GM18867 (cell line): ENCODE measurements at regions not wholly inside any gene's neighbourhood (a gene's known extent, or its start where the extent isn't known, plus 50 kb on each side); places are given as distances from the start of the nearest gene placed in this dataset.

Source experiments
- ATAC-seq: cut with Tn5 transposase; IDR thresholded peaks from one replicate; pipeline ENCODE4 v1.9.1; 2021; ENCODE audit warnings: mild to moderate bottlenecking, moderate library complexity; ENCODE audit not compliant: unreplicated experiment

DNA sequence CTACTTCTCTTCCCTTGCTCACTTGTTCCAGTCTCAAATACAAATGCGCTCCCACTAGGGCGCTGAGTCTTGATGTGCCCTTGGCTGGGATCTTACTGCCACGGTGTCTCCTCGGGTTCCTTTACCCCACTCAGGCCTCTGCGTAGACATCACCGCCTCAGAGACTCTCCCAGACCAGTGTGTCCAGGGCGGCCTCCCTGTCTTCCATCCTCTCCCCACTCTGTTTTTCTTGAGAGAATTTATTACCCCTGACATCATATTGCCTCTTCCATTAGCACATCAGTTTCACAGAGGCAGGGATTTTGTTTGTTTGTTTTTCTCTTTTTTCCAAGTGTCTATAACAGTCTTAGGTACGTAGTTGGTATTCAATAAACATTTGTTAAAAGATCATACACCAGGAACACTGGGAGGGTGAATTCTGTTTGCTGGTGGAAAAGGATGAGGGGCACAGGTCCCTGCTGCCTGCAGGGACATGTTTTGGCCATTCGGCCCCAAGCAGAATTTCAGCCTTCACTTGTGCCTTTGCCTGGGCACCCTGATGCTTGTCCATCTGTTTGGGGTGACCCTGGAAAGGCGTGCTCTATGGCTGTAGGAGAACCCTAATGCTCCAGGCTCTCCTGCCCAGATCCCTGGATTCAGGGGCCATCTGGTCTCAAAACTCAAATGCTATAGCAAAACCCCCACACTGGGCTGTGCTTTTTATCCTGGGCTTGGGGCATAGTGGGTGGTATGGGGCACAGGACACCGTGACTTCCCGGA is 55.0 kb downstream of the RPL37A start:
- no peak for ATAC-seq

DNA sequence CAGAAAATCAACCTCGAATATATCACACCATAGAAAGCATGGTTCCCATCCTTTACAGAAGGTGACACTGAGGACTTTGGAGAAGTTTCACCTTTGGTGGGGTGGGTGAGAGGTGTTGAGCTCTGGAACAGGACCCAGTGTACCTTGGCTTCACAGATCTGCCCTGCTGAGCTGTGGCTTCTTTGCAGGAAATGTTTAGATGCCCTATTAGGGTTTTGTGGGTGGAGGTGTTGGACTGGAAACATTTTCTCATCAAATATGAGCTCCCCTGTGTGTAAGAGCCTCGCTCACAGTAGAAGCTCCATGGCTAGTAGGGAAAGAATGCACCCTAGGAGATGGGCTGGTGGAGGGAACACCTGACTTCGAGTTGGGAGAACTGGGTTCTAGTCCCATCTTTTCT is 55.6 kb downstream of the RPL37A start:
- ATAC-seq = peak; percentile 80

DNA sequence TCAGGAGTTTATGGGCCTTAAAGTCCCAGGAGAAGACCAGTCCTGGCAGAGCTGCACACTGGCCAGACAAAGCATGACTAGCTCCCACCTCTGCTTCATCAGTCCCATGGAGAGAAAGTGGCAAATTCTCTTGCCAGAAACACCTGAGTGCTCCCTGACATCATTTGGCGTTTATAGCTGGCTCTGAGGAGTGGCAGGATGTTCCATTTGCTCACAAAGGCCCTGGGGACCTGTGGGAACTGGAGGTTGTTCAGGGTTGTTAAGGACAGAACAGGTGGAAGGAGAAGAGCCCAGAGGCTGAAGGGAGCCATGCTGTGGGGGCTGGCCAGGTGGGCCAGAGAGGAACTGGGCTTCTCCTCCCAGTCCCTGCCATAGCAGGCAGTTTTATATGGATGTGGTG is 56.1 kb downstream of the RPL37A start:
- ATAC-seq = no peak

DNA sequence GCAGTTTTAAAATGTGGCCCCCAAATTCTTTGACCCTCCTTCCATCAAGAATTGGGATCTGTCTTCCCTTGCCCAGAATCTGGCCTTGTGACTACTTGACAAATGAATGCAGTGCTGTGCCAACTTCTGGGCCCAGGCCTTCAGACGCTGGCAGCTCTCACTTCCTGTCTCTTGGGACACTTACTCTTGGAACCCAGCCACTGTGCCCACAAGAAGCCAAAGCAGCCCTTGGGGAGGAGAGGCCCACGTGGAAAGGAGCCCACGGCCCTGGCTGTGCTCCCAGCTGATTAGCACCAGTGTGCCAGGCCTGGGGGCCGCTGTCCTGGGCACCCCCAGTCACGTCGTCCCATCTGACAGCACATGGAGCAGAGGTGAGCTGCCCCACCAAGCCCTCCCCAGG is 56.6 kb downstream of the RPL37A start:
- ATAC-seq = no peak

DNA sequence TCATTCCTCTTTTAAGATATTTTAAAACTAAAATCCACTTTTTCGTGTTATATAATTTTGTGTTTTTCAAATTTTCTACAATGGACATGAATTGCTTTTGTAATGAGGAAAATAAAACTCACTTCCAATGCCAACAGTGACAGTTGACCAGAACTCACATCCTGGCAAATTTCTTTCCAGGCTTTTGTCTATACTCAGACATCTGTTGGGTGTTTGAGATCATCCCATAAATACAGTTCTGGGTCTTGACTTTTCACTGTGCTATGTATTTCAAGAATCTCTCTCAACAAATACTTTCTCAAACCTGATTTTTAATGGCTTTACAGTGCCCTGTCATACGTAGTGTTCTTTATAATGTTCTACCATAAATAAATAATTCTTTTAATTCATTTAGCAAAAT is 57.6 kb downstream of the RPL37A start:
- no peak for ATAC-seq

DNA sequence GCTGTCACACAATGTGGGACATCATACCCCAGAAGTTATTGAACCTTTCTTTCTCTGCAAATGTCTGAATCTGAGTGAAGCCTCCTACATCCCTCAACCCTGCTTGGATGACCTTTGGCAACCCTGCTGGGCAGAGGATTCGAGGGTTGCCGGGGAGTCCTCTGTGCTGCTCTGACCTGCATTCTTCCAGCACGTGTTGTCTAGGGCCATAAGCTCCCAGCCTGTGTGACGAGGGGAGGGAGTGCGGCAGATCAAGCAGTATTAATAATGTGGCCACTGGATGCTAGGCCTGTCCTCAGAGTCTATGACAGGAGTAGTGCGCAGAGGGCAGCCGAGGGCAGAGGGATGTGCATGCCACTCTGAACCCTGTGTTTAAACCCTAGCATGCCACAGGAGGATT is 58.8 kb downstream of the RPL37A start:
- no peak for ATAC-seq

DNA sequence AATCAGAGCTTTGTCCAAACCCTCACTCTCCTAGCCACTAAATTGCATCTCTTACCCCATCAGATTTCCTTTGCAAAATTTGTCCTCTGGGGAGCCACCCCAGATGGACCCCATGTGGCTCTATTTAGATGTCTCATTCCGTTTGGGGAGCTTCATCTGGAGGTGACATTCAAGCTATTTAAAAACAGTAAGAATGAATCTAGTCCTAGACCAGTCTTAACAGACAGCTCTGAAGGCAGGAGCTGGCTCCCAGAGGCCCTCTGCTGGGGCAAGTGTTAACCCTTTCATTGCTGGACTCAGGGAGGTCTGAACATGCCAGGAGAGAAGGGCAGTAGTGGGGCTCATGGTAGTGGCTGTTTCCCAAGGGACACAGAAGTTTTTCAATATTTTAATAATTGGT is 59.2 kb downstream of the RPL37A start:
- no peak for ATAC-seq

DNA sequence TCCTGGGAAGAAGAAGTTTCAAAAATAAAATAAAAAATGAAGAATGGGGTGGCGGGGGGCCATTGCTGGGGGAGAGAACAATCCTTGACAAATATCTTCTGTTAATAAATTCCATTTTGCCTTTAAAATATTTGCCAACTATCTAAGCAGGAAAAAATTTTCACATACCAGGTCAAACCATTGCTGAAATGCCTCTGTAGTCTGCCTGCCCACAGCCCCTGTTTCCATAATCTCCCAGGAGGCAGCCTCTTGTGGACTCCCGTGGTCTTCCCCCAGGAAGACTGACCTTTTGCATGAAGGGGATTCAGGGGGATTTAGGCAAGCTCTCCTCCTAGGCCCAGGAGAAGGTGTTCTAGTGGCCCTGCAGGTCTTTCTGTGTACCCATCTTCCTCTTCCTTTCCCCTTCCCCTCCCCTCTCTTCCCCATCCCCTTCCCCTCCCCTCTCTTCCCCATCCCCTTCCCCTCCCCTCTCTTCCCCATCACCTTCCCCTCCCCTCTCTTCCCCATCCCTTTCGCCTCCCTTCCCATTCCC is 61.0 kb downstream of the RPL37A start:
- no peak for ATAC-seq

DNA sequence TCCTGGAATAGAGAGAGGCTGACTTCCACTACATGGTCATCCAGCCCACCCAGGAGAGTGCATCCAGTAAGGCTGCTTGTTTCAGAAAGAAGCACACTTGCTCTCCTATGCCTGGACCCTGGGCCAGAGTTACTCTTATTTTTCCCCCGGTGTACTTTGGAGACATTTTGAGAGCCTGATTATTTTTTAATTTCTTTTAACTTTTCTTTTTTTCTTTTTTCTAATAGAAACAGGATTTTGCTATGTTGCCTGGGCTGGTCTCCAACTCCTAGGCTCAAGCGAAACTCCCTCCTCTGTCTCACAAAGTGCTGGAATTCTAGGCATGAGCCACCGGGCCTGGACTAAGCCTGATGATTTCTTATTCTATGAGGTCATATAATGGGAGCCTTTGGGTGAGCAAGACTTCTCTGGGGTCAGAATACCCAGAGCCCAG is 62.2 kb downstream of the RPL37A start:
- ATAC-seq = no peak

DNA sequence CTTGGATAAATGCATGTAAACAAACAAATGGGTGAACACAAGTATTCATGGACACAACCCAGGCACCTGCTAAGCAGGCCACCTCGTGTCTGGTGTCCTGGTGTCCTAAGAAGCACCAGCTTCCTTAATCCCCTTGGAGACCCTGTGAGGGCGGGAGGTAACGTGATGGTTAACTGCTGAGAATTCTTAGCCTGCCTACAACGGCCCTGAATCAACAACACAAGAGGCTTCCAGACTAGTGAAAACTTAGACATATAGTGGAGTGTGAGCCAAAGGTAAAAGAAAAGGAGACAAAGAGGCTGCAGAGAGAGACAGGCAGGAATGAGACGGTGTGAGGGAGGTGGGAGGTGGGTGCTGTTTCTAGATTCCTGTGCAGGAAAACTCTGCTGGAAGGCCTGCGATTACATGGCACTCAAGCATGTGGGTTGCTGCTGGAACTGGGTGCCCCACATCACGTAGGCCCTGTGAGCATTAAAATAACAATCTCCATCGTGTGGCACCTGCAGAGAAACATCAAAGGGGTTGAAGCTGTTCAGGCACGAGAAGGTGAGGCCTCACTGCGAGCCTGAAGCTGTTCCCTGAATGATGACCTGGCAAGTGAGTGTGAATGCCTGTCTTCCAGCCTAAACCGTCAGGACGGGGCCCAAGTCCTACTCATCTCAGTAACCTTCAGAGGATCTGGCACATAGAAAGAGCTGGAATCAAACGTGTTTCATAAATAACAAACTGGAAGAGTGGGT is 64.2 kb downstream of the RPL37A start:
- no peak for ATAC-seq

DNA sequence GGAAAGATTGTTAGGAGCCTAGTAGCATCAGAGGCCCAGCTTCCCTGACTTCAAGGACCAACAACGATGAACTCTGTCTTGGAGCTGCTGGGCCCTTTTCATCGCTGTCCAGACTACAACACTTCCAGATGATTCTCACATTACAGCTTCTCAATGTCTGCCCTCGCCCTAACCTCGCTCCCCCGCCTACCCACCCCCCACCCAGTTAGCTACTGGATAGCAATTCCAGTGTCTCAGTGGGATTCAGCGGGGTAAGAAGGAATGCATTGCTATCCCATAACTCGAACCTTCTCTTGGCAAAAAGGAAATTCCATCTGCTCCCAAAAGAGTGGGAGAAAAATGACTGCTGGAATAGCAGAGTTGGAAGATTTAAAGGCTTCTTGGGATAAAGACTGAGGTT is 65.0 kb downstream of the RPL37A start:
- no peak for ATAC-seq

DNA sequence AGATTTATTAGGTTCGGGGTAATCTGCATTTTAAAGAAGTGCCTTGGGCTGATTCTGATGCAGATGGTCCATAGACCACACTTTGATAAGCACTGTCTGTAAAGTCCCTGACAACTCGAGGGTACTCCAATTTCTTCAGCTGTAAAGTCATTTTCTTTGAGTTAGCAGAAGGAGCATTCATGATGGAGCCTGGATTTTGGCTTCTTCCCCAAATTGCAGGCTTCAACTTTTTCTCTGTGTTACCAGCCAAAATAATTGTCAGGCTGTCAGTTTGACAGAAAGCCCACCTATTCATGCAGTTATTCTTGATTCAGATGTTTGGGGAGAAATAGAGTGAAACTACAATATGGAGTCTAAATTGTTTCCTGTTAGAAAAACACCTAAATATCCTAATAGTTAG is 66.0 kb downstream of the RPL37A start:
- ATAC-seq = no peak

DNA sequence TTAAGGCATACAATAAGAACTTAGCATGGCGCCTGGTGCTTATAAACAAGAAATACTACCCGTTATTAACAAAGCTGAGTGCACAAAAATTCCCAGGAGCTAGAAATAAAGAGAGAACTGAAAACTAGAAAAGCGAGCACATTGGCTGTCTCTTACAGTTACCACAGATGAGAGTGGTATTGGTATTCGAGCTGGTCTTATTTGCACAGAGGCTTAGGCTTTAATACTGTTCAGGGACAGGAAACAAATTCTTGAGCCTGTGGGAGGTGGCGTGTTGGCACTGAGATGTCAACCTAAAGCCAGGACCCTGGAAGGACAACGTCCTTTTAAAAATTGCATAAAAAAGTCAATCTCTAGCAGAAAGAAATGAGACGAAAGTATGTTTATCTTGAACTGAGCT is 67.3 kb upstream of the IGFBP2 start:
- ATAC-seq = no peak

DNA sequence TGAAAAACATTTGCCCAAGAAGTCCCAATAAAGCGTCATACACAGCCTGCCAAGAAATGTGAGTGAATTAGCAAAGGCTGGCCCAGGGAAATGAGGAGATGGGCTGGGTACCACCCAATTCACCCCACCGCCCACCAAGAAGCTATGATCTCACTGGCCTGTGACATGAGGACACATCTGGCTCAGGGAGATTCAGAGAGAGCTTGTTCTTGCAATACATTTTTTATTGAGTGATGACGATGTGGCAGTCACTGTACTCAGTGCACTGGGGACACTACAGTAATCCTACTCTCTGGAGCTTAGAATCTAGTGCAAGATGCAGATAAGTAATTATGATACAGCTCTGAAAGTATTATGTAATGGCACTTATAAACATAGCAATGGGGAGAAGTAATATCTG is 64.6 kb upstream of the IGFBP2 start:
- ATAC-seq = no peak

DNA sequence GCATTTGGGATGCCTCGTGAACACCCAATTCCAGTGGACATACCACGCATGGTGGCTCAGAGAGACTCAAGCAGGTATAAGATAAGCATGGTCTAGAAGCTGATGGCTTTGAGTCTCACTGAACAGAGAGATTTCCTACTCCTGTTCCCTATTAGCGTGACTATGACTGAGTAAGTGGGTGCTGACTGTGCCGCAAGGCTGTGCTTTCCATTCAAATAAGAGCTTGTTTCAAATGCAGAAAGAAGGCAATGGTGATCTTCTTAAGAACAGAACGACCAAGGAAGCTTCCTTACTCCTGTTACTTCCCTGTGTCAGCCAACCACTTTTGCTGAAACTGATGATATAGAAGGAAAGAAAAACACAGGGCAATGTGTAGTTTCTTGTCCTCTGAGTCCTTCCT is 63.5 kb upstream of the IGFBP2 start:
- ATAC-seq = no peak

DNA sequence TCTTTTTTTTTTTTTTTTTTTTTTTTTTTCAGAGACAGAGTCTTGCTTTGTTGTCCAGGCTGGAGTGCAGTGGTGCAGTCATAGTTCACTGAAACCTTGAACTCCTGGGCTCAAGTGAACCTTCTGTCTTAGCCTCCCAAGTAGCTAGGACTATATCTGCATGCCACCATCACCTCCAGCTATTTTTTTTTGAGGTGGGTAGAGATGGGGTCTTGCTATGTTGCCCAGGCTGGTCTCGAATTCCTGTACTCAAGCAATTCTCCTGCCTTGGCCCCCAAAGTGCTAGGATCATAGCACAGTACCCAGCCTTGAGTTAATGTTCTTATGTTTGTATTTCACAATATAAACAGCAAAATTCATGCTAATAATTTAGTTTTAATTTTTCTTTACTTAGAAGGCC is 62.9 kb upstream of the IGFBP2 start:
- ATAC-seq = no peak

DNA sequence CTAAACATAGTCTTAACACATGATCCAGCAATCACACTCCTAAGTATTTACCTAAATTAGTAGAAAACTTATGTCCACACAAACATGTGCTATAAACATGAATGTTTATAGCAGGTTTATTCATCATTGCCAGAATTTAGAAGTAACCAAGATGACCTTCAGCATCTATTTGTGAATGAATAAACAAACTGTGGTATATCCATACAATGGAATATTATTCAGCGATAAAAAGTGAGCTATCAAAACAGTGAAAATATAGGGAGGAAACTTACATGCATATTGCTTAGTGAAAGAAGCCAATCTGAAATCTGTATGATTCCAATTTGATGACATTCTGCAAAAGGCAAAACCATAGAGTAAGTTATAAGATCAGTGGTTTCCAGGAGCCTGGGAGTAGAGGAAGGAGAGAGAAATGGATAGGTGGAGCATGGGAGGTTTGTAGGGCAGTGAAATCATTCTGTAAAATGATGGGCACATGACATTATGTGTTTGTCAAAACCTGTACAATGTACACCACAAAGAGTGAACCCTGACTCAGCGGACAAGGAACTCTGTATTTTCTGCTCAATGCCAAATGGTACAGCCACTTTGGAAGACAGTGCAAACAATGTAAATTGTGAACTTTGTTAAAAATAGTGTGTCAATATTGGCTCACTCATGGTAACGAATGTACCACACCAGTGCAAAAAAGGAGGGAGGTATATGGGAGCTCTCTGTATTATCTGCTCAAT is 61.9 kb upstream of the IGFBP2 start:
- ATAC-seq = no peak

DNA sequence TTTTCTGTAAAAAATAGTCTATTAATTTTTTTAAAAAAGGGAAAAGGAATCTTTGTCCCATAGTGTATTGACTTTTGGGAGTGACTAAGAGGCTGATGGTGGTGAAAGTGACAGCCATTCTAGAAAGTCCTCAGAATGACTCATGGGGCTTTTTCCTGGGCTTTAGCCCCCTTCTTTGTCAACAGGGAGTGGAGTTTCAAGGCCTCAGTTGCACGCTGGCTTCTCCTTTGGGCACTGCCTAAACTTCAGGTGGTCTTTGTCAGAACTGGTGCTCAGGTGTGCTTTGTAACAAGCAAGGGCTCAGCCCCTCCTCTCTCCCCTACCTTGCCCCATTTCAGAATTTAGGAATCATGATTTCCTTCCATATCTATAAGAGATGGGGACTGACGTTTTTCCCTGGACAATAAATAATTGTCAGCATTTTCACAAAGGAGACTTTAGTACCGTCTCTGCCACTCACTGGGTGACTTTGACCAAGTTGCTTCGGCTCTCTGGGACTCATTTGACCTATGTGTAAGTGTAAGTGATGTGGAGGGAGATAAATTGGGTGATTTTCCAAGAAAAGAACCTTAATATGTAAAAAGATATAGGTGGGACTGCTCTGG is 61.2 kb upstream of the IGFBP2 start:
- no peak for ATAC-seq

DNA sequence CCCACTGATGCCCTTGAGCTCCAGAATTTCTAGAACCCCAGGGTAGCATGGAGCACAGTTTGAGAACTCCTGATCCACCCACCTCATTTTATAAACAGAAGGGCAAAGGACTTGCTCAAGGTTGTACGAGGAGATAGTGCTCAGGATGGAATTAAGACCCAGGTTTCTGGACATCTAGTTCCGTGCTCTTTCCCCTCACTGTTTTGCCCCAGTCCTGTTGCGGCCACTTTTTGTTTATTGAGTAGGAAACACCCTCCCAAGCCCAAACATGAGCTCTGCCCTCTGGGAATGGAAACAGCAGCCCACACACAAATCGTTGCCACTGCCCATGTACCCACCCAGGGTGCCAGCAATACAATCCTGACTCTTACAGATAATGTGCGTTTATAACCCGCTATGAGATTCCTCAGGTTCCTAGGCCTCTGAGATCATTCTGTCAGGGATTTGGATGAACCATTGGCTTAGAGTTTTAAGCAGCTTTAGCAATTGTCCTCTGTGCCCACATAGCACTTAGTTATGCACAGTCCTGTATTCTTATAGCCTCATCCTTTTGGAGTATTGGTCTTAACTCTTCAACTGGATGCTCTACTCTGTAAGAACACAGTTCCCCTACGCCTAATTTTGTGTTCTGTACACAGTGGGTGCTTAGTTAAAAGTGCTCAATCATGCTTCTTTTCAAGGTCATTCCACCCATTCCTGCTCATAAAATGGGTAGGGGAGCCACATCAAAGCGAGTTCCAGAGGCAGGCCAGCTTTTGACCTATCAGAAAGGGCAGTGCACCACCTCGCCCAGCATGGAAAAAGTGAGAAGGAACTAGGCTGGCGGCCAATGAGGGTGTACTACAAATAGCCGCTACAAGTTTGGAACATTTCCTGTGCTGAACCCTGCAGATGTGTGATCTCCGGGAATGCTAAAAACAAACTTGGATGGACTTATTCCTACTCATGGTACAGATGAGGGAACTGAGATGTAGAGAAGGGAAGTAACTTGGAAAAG is 60.3 kb upstream of the IGFBP2 start:
- no peak for ATAC-seq

DNA sequence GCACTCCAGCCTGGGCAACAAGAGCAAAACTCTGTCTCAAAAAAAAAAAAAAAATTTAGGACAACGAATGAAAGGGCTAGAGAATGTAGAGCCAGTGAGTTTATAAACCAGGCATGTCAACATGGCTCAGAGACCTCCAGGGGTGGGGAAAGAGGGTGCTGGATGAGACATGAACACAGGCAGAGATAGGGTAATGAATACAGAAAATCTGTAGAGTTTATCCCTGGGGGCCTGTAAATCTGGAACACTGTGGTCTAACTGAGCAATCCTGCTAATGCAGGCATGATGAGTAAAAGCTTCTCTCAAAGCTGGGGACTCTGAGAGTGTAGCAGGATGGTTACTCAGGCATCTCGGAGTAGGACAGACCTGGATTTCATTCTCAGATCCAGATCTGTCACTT is 59.2 kb upstream of the IGFBP2 start:
- ATAC-seq = no peak
